B cell (primary cell): ENCODE measurements at regions not wholly inside any gene's neighbourhood (a gene's known extent, or its start where the extent isn't known, plus 50 kb on each side); places are given as distances from the start of the nearest gene placed in this dataset.

ENCODE experiments used
- ATAC-seq: fragments of 200-7000 bp; cut with Tn5 transposase; one replicate; pipeline ENCODE4 v1.10.0; 2021; ENCODE audit warnings: low read depth, mild to moderate bottlenecking, moderate number of reproducible peaks, moderate library complexity
- CTCF ChIA-PET: fragments of 350-600 bp; sonication (Branson Sonifier 250); formaldehyde crosslinking; loops from one replicate; lab custom pipeline; 2021; ENCODE audit warnings: antibody characterized with exemption, inconsistent platforms; lab: Charles Lee
- POLR2A ChIA-PET: fragments of 350-600 bp; sonication (Branson Sonifier 250); formaldehyde crosslinking; loops from one replicate; lab custom pipeline; 2021; ENCODE audit warnings: antibody characterized with exemption; lab: Charles Lee
- DNase-seq: peaks from one replicate; pipeline ENCODE4 v3.0.0; 2013
- H2AFZ ChIP-seq: 2 replicates; pipeline ENCODE4 v1.6.1; 2012; ENCODE audit warnings: mild to moderate bottlenecking, low read depth, low read length; ENCODE audit not compliant: insufficient read depth, poor library complexity, severe bottlenecking
- H3K27ac ChIP-seq, 2 donors: 1 replicate in 1 of 2; 2 replicates in 1 of 2; pipeline ENCODE4 v1.5.1; 2012 to 2013; ENCODE audit warnings: low read length in 2 of 2, mild to moderate bottlenecking in 2 of 2, moderate library complexity in 1 of 2
- H3K27me3 ChIP-seq, 4 experiments: fragments of 200-600 bp in 1 of 4; sonication (generic) in 1 of 4; replicated peaks in 1 of 4; 1 replicate in 2 of 4; 2 replicates in 2 of 4; pipeline versions ENCODE4 v1.6.1 to v1.7.0; 2013 to 2016; ENCODE audit warnings: low read length in 3 of 4, mild to moderate bottlenecking in 2 of 4, mixed read lengths in 1 of 4, moderate library complexity in 1 of 4; ENCODE audit not compliant: insufficient read depth in 4 of 4, control insufficient read depth in 3 of 4; ENCODE audit errors: control extremely low read depth in 1 of 4
- H3K36me3 ChIP-seq, 2 experiments: replicated peaks in 1 of 2; 1 replicate in 1 of 2; 2 replicates in 1 of 2; pipeline versions ENCODE4 v1.6.1 to v1.7.1; 2013; ENCODE audit warnings: low read length in 1 of 2; ENCODE audit not compliant: insufficient read depth in 2 of 2, control insufficient read depth in 1 of 2; ENCODE audit errors: control extremely low read depth in 1 of 2, extremely low read depth in 1 of 2
- H3K4me1 ChIP-seq, 2 donors: fragments of 200-600 bp in 1 of 2; sonication (generic) in 1 of 2; 1 replicate in 1 of 2; 2 replicates in 1 of 2; pipeline versions ENCODE4 v1.5.1 to v1.6.1; 2013 to 2017; ENCODE audit warnings: low read length in 2 of 2; ENCODE audit not compliant: control insufficient read depth in 2 of 2, insufficient read depth in 2 of 2
- H3K4me2 ChIP-seq: replicated peaks from 2 replicates; pipeline ENCODE3; 2012; ENCODE audit warnings: mild to moderate bottlenecking, low read depth, low read length; ENCODE audit not compliant: poor library complexity, severe bottlenecking
- H3K4me3 ChIP-seq, 5 experiments: fragments of 200-600 bp in 1 of 5; sonication (generic) in 1 of 5; 1 replicate in 3 of 5; 2 replicates in 2 of 5; pipeline versions ENCODE4 v1.5.1 to v1.7.0; 2011 to 2016; ENCODE audit warnings: low read length in 4 of 5, mild to moderate bottlenecking in 4 of 5, low read depth in 2 of 5, control low read depth in 1 of 5, moderate library complexity in 1 of 5; ENCODE audit not compliant: insufficient read depth in 1 of 5; ENCODE audit errors: control extremely low read depth in 1 of 5, extremely low read depth in 1 of 5
- H3K79me2 ChIP-seq: fragments of 200-600 bp; sonication (generic); one replicate; pipeline ENCODE4 v1.6.0; 2016; ENCODE audit warnings: low read length; ENCODE audit not compliant: control insufficient read depth, insufficient read depth
- H3K9ac ChIP-seq: fragments of 200-600 bp; sonication (generic); 2 replicates; pipeline ENCODE4 v1.6.1; 2017; ENCODE audit warnings: mild to moderate bottlenecking, low read length, moderate library complexity
- H3K9me3 ChIP-seq, 3 donors: one replicate each; pipeline versions ENCODE4 v1.6.1 to v1.7.1; 2013; ENCODE audit warnings: low read length in 2 of 3; ENCODE audit not compliant: control insufficient read depth in 2 of 3, insufficient read depth in 1 of 3; ENCODE audit errors: control extremely low read depth in 1 of 3
- H4K20me1 ChIP-seq: 2 replicates; pipeline ENCODE4 v1.6.0; 2012; ENCODE audit warnings: mild to moderate bottlenecking, low read length; ENCODE audit not compliant: insufficient read depth, control insufficient read depth, poor library complexity, severe bottlenecking
- H3K27ac Mint-ChIP-seq: one replicate; pipeline ENCODE4 v1.8.0; 2021; ENCODE audit warnings: mixed read lengths
- H3K27me3 Mint-ChIP-seq: one replicate; pipeline ENCODE4 v1.8.0; 2021; ENCODE audit warnings: mixed read lengths
- H3K4me1 Mint-ChIP-seq: one replicate; pipeline ENCODE4 v1.8.0; 2021; ENCODE audit warnings: mixed read lengths
- H3K4me3 Mint-ChIP-seq: one replicate; pipeline ENCODE4 v1.8.0; 2021; ENCODE audit warnings: mixed read lengths
- H3K9me3 Mint-ChIP-seq: one replicate; pipeline ENCODE4 v1.8.0; 2022; ENCODE audit warnings: mixed read lengths; ENCODE audit not compliant: insufficient read depth
- EZH2 ChIP-seq: IDR thresholded peaks from 2 replicates; pipeline ENCODE4 v1.6.1; 2012; ENCODE audit warnings: borderline replicate concordance, low read depth, mild to moderate bottlenecking, moderate library complexity, low read length; ENCODE audit not compliant: insufficient read depth, poor library complexity, severe bottlenecking
- WGBS: methylation state at CpG from one replicate; pipeline ENCODE4 v1.1.5; 2013; ENCODE audit warnings: missing lambda C conversion rate; ENCODE audit not compliant: insufficient coverage; 5-methylcytosine and 5-hydroxymethylcytosine counted together
- intact Hi-C: fragments of 100-400 bp; cut with micrococcal nuclease; formaldehyde crosslinking; loops from one replicate; pipeline ENCODE4 v1.10.0; 2022
- TF ChIP-seq, protein P1 (sequence below): fragments of 200-600 bp; IDR thresholded peaks from one replicate; pipeline ENCODE4 v1.8.0; 2022; ENCODE audit warnings: antibody characterized with exemption, mild to moderate bottlenecking

GRCh38 chr3:83321891-83322290, 1560.4 kb upstream of the GBE1 start:
- Histone ChIP-seq H3K36me3 (no peaks in the 10 kb centered on the region), H3K4me2 (no peak overlapping the region), H3K79me2 (no peaks in the 10 kb centered on the region), H3K27me3 (no peaks in the 10 kb centered on the region), H3K27ac (no peak overlapping the region), H3K9ac (no peak overlapping the region), H3K4me1 (no peaks in the 10 kb centered on the region), H4K20me1 (no peaks in the 10 kb centered on the region), H3K9me3 (peaks cover 0 to 2% (median under 1%) of the 10 kb centered on the region in 3 donors), H3K4me3 (no peak overlapping the region), H2AFZ (no peak overlapping the region)
- ChIA-PET CTCF (no interaction called here), POLR2A (no interaction called here)
- intact Hi-C loops = no loop called here
- Mint-ChIP-seq H3K27ac (no peak overlapping the region), H3K4me1 (no peaks in the 10 kb centered on the region), H3K27me3 (no peaks in the 10 kb centered on the region), H3K9me3 (no peaks in the 10 kb centered on the region), H3K4me3 (no peak overlapping the region)
- no peak for TF ChIP-seq EZH2
- TF ChIP-seq, protein P1, sequence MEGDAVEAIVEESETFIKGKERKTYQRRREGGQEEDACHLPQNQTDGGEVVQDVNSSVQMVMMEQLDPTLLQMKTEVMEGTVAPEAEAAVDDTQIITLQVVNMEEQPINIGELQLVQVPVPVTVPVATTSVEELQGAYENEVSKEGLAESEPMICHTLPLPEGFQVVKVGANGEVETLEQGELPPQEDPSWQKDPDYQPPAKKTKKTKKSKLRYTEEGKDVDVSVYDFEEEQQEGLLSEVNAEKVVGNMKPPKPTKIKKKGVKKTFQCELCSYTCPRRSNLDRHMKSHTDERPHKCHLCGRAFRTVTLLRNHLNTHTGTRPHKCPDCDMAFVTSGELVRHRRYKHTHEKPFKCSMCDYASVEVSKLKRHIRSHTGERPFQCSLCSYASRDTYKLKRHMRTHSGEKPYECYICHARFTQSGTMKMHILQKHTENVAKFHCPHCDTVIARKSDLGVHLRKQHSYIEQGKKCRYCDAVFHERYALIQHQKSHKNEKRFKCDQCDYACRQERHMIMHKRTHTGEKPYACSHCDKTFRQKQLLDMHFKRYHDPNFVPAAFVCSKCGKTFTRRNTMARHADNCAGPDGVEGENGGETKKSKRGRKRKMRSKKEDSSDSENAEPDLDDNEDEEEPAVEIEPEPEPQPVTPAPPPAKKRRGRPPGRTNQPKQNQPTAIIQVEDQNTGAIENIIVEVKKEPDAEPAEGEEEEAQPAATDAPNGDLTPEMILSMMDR = no peak
- WGBS = no CpG with 5 or more reads among the region's 1 CpG
- ATAC-seq = no peak
- no peak for DNase-seq

- Histone ChIP-seq H3K79me2 (no peaks in the 10 kb centered on the region), H3K4me3 (no peak overlapping the region), H3K27me3 (no peaks in the 10 kb centered on the region), H3K4me2 (no peak overlapping the region), H3K4me1 (no peaks in the 10 kb centered on the region), H4K20me1 (no peaks in the 10 kb centered on the region), H3K9me3 (peaks cover 0 to 3% (median 0%) of the 10 kb centered on the region in 3 donors), H2AFZ (no peak overlapping the region), H3K36me3 (no peaks in the 10 kb centered on the region), H3K27ac (no peak overlapping the region), H3K9ac (no peak overlapping the region)
- no peaks in the 10 kb centered on the region for H3K4me1 Mint-ChIP-seq
- intact Hi-C loops = no loop called here
- ATAC-seq (no peak), DNase-seq (no peak)
- H3K9me3 Mint-ChIP-seq = peaks cover 12% of the 10 kb centered on the region
- TF ChIP-seq EZH2 = no peak
- TF ChIP-seq, protein P1 = no peak
- 94% methylated on average over 2 of the region's 2 CpGs for WGBS
- CTCF ChIA-PET = no interaction called here
- no peaks in the 10 kb centered on the region for H3K27me3 Mint-ChIP-seq
- POLR2A ChIA-PET = no interaction called here
- no peak overlapping the region for H3K4me3 Mint-ChIP-seq
- H3K27ac Mint-ChIP-seq = no peak overlapping the region
These were observed 1592.8 kb upstream of the GBE1 start for GRCh38 chr3:83354205-83354604.
